ENCODE measurements at regions not wholly inside any gene's neighbourhood (a gene's known extent, or its start where the extent isn't known, plus 50 kb on each side); places are given as distances from the start of the nearest gene placed in this dataset.
"Not testable (repeated sequence)": the region's sequence is repeated elsewhere in the genome, so short reads cannot be mapped to it uniquely, and the experiment has no call there.

DNA sequence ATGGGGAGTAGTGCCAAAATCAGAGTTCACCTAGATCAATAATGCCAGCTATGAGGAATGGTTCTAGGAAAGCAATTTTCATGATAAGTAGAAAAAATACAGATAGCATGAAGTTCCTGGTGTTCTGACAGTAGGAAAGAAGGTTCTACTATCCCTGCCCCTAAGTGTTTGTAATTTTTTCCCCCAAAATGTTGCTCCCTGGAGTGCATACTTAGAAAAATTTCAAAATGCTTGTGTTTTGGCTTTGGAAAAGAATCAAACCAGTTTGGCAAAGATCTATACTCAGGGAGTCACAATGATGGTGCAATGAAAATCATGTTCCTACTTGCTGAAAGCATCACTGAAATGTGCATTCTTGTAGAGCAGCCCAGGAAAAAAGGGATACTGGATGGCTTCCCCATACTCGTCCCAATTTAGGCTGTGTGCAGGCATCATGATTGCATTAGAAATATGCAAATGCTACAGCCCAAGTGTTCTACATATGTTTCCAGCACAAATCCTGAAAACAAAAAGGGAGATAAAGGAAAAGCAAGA is 74.7 kb downstream of the LPAR4 start:
- WGBS, 2 donors = 41 to 67% methylated on average over 1 of the region's 1 CpG
- no peak for ATAC-seq (ENCODE audit: insufficient read depth, low FRiP score)
- Histone ChIP-seq H3K36me3 (ENCODE audit: control insufficient read depth in 4 of 4, insufficient read depth in 4 of 4, low read length in 4 of 4) (no peaks in the 10 kb centered on the region), H3K27ac (ENCODE audit: low read depth in 1 of 2, low read length in 1 of 2) (no peak overlapping the region), H3K4me3 (no peak overlapping the region), H3K27me3 (ENCODE audit: control insufficient read depth in 3 of 3, insufficient read depth in 3 of 3, low read length in 2 of 3) (no peaks in the 10 kb centered on the region), H3K4me1 (ENCODE audit: control insufficient read depth in 5 of 5, insufficient read depth in 5 of 5, low read length in 5 of 5) (no peaks in the 10 kb centered on the region), H3K9me3 (ENCODE audit: control insufficient read depth in 4 of 4, insufficient read depth in 3 of 4, low read length in 3 of 4) (peaks cover 0 to 5% (median 0%) of the 10 kb centered on the region in 4 donors), H3K9ac (ENCODE audit: insufficient read depth in 1 of 2, low read length in 2 of 2) (no peak overlapping the region)
- DNase-seq = no peak
- TF ChIP-seq, protein P1, sequence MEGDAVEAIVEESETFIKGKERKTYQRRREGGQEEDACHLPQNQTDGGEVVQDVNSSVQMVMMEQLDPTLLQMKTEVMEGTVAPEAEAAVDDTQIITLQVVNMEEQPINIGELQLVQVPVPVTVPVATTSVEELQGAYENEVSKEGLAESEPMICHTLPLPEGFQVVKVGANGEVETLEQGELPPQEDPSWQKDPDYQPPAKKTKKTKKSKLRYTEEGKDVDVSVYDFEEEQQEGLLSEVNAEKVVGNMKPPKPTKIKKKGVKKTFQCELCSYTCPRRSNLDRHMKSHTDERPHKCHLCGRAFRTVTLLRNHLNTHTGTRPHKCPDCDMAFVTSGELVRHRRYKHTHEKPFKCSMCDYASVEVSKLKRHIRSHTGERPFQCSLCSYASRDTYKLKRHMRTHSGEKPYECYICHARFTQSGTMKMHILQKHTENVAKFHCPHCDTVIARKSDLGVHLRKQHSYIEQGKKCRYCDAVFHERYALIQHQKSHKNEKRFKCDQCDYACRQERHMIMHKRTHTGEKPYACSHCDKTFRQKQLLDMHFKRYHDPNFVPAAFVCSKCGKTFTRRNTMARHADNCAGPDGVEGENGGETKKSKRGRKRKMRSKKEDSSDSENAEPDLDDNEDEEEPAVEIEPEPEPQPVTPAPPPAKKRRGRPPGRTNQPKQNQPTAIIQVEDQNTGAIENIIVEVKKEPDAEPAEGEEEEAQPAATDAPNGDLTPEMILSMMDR (IDR thresholded peaks at IDR 0.05; ENCODE audit: control extremely low read depth, extremely low read depth) = no peak

DNA sequence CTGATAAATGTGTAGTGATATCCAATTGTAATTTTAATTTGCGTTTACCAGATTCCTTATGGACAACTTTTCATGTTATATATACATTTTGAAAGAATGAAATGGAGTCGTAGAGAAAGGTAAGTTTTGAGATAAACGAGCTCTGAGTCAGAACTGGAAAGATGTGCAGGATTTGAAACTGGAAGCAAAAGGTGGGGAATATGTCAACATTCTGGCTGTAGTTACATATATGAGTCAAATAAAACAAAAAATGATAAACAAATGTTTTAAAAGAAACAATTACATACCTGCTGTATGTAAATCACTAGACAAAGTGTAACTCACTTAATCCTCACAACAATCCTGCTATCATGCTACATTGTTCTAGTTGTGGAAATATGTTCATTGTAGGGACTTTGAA is 84.0 kb downstream of the LPAR4 start:
- DNase-seq (no peak), ATAC-seq (ENCODE audit: insufficient read depth, low FRiP score) (no peak)
- H3K27ac ChIP-seq (ENCODE audit: low read depth in 1 of 2, low read length in 1 of 2) = no peak overlapping the region
- H3K4me3 ChIP-seq = no peak overlapping the region
- H3K27me3 ChIP-seq (ENCODE audit: control insufficient read depth in 3 of 3, insufficient read depth in 3 of 3, low read length in 2 of 3) = peaks cover 0 to 2% (median 0%) of the 10 kb centered on the region in 3 donors
- WGBS, 2 donors = 61 to 88% methylated on average over 3 of the region's 3 CpGs
- H3K9me3 ChIP-seq (ENCODE audit: control insufficient read depth in 4 of 4, insufficient read depth in 3 of 4, low read length in 3 of 4) = no peaks in the 10 kb centered on the region
- H3K4me1 ChIP-seq (ENCODE audit: control insufficient read depth in 5 of 5, insufficient read depth in 5 of 5, low read length in 5 of 5) = no peaks in the 10 kb centered on the region
- H3K9ac ChIP-seq (ENCODE audit: insufficient read depth in 1 of 2, low read length in 2 of 2) = no peak overlapping the region
- TF ChIP-seq, protein P1 (IDR thresholded peaks at IDR 0.05; ENCODE audit: control extremely low read depth, extremely low read depth) = no peak
- H3K36me3 ChIP-seq (ENCODE audit: control insufficient read depth in 4 of 4, insufficient read depth in 4 of 4, low read length in 4 of 4) = no peaks in the 10 kb centered on the region

DNA sequence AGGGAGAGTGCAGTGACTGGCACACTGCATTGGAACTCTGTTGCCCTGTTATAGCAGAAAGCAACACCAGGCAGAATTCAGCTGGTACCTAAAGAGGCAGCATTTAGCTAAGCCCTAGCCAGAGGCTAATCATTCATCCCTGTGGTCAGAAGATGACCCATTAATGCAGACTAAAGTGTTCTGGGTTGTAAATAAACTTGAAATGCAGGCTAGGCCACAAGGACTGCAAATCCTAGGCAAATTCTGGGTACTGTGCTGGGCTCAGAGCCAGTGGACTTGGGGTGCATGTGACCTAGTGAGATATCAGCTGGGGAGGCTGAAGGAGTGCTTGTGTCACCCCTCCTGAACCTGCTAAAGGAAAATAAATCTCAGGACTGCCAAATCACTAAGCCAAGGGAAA is 91.2 kb downstream of the LPAR4 start:
- TF ChIP-seq, protein P1 (IDR thresholded peaks at IDR 0.05; ENCODE audit: control extremely low read depth, extremely low read depth) = no peak
- Histone ChIP-seq H3K4me1 (ENCODE audit: control insufficient read depth in 5 of 5, insufficient read depth in 5 of 5, low read length in 5 of 5) (no peaks in the 10 kb centered on the region), H3K9ac (ENCODE audit: insufficient read depth in 1 of 2, low read length in 2 of 2) (no peak overlapping the region), H3K27me3 (ENCODE audit: control insufficient read depth in 3 of 3, insufficient read depth in 3 of 3, low read length in 2 of 3) (no peaks in the 10 kb centered on the region), H3K27ac (ENCODE audit: low read depth in 1 of 2, low read length in 1 of 2) (no peak overlapping the region), H3K4me3 (no peak overlapping the region), H3K9me3 (ENCODE audit: control insufficient read depth in 4 of 4, insufficient read depth in 3 of 4, low read length in 3 of 4) (no peaks in the 10 kb centered on the region), H3K36me3 (ENCODE audit: control insufficient read depth in 4 of 4, insufficient read depth in 4 of 4, low read length in 4 of 4) (no peaks in the 10 kb centered on the region)
- ATAC-seq (ENCODE audit: insufficient read depth, low FRiP score) (no peak), DNase-seq (no peak)

DNA sequence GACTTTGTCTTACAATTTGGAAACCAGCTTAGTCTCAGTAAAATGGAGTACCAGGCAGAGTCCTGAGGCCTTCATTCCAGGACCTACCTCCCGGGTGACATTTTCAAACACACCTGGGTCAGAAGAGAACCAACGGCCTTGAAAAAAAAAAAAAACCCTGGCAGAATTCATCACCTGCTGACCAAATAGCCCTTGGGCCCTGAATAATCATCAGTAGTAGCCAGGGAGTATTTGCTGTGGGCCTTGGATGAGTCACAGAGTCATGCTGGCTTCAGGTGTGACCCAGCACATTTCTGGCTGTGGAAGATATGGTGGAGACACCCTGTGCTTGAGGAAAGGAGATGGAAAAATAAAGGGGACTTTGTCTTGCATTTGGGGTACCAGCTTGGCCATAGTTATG is 92.2 kb downstream of the LPAR4 start:
- DNase-seq = no peak
- no peaks in the 10 kb centered on the region for H3K36me3 ChIP-seq (ENCODE audit: control insufficient read depth in 4 of 4, insufficient read depth in 4 of 4, low read length in 4 of 4)
- WGBS, 2 donors = 78 to 85% methylated on average over 2 of the region's 2 CpGs
- no peaks in the 10 kb centered on the region for H3K27me3 ChIP-seq (ENCODE audit: control insufficient read depth in 3 of 3, insufficient read depth in 3 of 3, low read length in 2 of 3)
- no peak overlapping the region for H3K4me3 ChIP-seq
- H3K27ac ChIP-seq (ENCODE audit: low read depth in 1 of 2, low read length in 1 of 2) = no peak overlapping the region
- no peaks in the 10 kb centered on the region for H3K9me3 ChIP-seq (ENCODE audit: control insufficient read depth in 4 of 4, insufficient read depth in 3 of 4, low read length in 3 of 4)
- ATAC-seq (ENCODE audit: insufficient read depth, low FRiP score) = no peak
- H3K9ac ChIP-seq (ENCODE audit: insufficient read depth in 1 of 2, low read length in 2 of 2) = no peak overlapping the region
- H3K4me1 ChIP-seq (ENCODE audit: control insufficient read depth in 5 of 5, insufficient read depth in 5 of 5, low read length in 5 of 5) = no peaks in the 10 kb centered on the region
- TF ChIP-seq, protein P1 (IDR thresholded peaks at IDR 0.05; ENCODE audit: control extremely low read depth, extremely low read depth) = no peak

DNA sequence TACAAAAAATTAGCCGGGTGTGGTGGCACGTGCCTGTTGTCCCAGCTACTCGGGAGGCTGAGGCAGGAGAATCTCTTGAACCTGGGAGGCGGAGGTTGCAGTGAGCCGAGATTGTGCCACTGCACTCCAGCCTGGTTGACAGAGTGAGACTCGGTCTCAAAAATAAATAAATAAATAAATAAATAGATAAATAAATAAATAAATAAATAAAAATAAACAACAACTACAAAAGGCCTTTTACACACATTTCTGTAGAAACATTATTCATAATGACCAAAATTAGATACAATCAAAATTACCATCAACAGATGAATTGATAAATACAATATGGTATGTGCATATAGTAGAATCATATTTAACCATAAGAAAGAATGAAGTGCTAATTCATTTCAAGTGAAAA is 96.7 kb downstream of the LPAR4 start:
- not testable (repeated sequence) for ATAC-seq (ENCODE audit: insufficient read depth, low FRiP score); H3K27ac ChIP-seq (ENCODE audit: low read depth in 1 of 2, low read length in 1 of 2); H3K36me3 ChIP-seq (ENCODE audit: control insufficient read depth in 4 of 4, insufficient read depth in 4 of 4, low read length in 4 of 4); H3K9me3 ChIP-seq (ENCODE audit: control insufficient read depth in 4 of 4, insufficient read depth in 3 of 4, low read length in 3 of 4); H3K27me3 ChIP-seq (ENCODE audit: control insufficient read depth in 3 of 3, insufficient read depth in 3 of 3, low read length in 2 of 3); H3K9ac ChIP-seq (ENCODE audit: insufficient read depth in 1 of 2, low read length in 2 of 2); H3K4me1 ChIP-seq (ENCODE audit: control insufficient read depth in 5 of 5, insufficient read depth in 5 of 5, low read length in 5 of 5); H3K4me3 ChIP-seq; DNase-seq
- WGBS, 2 donors = 88 to 91% methylated on average over 6 of the region's 6 CpGs

DNA sequence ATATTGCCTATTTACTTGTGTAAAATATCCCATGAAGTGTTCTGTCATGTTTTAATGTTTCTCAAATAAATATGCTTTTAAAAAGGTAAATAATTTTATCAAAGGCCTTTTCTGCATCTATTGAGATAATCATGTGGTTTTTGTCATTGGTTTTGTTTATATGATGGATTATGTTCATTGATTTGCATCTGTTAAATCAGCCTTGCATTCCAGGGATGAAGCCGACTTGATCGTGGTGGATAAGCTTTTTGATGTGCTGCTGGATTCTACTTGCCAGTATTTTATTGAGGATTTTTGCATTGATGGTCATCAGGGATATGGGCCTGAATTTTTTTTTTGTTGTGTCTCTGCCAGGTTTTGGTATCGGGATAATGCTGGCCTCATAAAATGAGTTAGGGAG is 63.9 kb upstream of the P2RY10 start:
- not testable (repeated sequence) for H3K9ac ChIP-seq (ENCODE audit: insufficient read depth in 1 of 2, low read length in 2 of 2); H3K9me3 ChIP-seq (ENCODE audit: control insufficient read depth in 4 of 4, insufficient read depth in 3 of 4, low read length in 3 of 4); DNase-seq; H3K36me3 ChIP-seq (ENCODE audit: control insufficient read depth in 4 of 4, insufficient read depth in 4 of 4, low read length in 4 of 4); H3K4me1 ChIP-seq (ENCODE audit: control insufficient read depth in 5 of 5, insufficient read depth in 5 of 5, low read length in 5 of 5); ATAC-seq (ENCODE audit: insufficient read depth, low FRiP score); H3K4me3 ChIP-seq; H3K27ac ChIP-seq (ENCODE audit: low read depth in 1 of 2, low read length in 1 of 2); H3K27me3 ChIP-seq (ENCODE audit: control insufficient read depth in 3 of 3, insufficient read depth in 3 of 3, low read length in 2 of 3)
- WGBS, 2 donors = 81 to 93% methylated on average over 3 of the region's 3 CpGs

Data from lung (tissue), 11 donors.